Mammary epithelial cell (primary cell): ENCODE measurements at regions not wholly inside any gene's neighbourhood (a gene's known extent, or its start where the extent isn't known, plus 50 kb on each side); places are given as distances from the start of the nearest gene placed in this dataset.

ENCODE experiments used
- EZH2 ChIP-seq: IDR thresholded peaks from 2 replicates; pipeline ENCODE4 v1.6.1; 2012; ENCODE audit warnings: low read length, inconsistent platforms, borderline replicate concordance
- TF ChIP-seq, protein P1 (sequence below), 2 donors: IDR thresholded peaks in 1 of 2; conservative IDR thresholded peaks in 1 of 2; 2 replicates each; pipeline ENCODE4 v1.5.1; 2011 to 2012; ENCODE audit warnings: inconsistent platforms in 2 of 2, low read length in 2 of 2, mild to moderate bottlenecking in 2 of 2, control low read depth in 1 of 2, low read depth in 1 of 2; ENCODE audit not compliant: insufficient read depth in 1 of 2; ENCODE audit errors: extremely low read depth in 1 of 2

DNA sequence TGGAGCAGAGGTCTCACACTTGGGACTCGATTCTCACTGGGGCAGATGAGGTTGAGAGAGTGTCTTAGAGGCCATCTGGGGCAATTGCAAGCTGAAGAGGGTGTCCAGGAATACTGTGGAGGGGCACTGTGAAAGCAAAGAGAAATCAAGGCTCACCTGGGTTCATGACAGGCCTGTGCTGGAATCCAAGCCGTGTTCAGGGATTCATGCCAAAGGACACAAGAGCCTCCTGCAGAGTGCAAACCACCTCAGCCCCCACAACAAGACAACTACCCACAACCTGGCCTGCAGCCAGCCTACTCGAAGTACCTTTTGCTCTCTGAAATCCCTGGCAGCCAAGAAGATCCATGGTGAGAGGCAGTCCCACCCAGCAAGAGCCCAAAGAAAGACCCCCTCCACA lies 2334.2 kb downstream of the TP53TG3F start:
- TF ChIP-seq, protein P1, sequence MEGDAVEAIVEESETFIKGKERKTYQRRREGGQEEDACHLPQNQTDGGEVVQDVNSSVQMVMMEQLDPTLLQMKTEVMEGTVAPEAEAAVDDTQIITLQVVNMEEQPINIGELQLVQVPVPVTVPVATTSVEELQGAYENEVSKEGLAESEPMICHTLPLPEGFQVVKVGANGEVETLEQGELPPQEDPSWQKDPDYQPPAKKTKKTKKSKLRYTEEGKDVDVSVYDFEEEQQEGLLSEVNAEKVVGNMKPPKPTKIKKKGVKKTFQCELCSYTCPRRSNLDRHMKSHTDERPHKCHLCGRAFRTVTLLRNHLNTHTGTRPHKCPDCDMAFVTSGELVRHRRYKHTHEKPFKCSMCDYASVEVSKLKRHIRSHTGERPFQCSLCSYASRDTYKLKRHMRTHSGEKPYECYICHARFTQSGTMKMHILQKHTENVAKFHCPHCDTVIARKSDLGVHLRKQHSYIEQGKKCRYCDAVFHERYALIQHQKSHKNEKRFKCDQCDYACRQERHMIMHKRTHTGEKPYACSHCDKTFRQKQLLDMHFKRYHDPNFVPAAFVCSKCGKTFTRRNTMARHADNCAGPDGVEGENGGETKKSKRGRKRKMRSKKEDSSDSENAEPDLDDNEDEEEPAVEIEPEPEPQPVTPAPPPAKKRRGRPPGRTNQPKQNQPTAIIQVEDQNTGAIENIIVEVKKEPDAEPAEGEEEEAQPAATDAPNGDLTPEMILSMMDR (conservative IDR thresholded peaks at IDR 0.05 in 1 of 2, IDR thresholded peaks at IDR 0.05 in 1 of 2; ENCODE audit: extremely low read depth in 1 of 2, insufficient read depth in 1 of 2, low read depth in 1 of 2, low read length in 2 of 2) = no peak
- no peak for TF ChIP-seq EZH2
